SW 1271 (cell line): ENCODE measurements at regions not wholly inside any gene's neighbourhood (a gene's known extent, or its start where the extent isn't known, plus 50 kb on each side); places are given as distances from the start of the nearest gene placed in this dataset.
"Not testable (repeated sequence)": the region's sequence is repeated elsewhere in the genome, so short reads cannot be mapped to it uniquely, and the experiment has no call there.

Experiments
- DNase-seq, 2 experiments: peaks; one replicate each; lab custom pipeline; 2025; lab: John Stamatoyannopoulos, UW

DNA sequence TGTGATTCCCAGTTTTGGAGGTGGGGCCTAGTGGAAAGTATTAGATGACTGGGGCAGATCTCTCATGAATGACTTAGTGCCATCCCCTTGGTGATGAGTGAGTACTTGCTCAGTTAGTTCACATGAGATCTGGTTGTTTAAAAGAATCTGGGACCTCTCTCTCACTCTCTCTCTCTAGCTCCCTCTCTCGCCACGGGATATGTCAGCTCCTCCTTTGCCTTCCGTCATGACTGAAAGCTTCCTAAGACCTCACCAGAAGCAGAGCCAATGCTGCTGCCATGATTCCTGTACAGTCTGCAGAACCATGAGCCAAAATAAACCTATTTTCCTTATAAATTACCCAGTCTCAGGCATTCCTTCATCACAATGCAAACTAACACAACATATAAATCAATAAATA, 176.7 kb downstream of the PRELID2 start:
- no peak for DNase-seq

DNA sequence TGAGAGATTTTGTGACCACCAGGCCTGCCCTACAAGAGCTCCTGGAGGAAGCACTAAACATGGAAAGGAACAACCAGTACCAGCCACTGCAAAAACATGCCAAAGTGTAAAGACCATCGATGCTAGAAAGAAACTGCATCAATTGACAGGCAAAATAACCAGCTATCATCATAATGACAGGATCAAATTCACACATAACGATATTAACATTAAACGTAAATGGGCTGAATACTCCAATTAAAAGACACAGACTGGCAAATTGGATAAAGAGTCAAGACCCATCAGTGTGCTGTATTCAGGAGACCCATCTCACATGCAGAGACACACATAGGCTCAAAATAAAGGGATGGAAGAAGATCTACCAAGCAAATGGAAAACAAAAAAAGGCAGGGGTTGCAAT, 182.4 kb downstream of the PRELID2 start:
- DNase-seq: not testable (repeated sequence)

DNA sequence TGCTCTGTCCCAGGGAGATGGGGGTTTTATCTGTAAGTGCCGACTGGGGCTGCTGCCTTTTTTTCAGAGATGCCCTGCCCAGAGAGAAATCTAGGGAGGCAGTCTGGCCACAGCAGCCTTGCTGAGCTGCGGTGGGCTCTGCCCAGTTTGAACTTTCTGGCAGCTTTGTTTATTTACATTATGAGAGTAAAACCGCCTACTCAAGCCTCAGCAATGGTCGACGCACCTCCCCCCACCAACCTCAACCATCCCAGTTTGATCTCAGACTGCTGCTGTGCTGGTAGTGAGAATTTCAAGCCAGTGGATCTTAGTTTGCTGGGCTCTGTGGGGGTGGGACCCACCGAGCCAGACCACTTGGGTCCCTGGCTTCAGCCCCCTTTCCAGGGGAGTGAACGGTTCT, 188.0 kb downstream of the PRELID2 start:
- not testable (repeated sequence) for DNase-seq

DNA sequence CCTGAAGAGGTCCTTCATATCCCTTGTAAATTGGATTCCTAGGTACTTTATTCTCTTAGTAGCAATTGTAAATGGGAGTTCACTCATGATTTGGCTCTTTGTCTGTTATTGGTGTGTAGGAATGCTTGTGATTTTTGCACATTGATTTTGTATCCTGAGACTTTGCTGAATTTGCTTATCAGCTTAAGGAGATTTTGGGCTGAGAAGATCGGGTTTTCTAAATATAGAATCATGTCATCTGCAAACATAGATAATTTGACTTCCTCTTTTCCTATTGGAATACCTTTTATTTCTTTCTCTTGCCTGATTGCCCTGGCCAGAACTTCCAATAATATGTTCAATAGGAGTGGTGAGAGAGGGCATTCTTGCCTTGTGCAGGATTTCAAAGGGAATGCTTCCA, 191.9 kb downstream of the PRELID2 start:
- DNase-seq: not testable (repeated sequence)

GRCh38 chr5:145637396-145637795, 197.7 kb downstream of the PRELID2 start:
- no peak for DNase-seq

GRCh38 chr5:145636371-145636770, 198.8 kb downstream of the PRELID2 start:
- DNase-seq: no peak

DNA sequence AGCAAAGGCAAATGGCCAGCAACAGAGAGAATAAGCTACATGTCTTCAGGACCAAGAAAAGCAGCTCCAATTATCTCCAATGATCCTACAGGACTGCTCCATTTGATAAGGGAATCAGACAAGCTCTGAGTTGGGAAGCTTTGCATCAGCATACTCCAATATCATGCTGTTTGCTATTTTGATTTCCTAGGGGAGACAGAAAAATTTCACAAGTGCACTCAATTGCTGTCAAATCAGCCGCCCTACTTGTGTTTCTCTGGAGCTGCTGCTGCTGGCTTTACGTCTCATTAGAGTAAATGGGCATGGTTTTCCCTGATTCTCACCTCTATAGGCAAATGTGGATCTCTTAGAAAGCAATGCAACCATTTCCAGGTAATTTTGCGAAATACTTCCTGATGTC, 201.7 kb downstream of the PRELID2 start:
- no peak for DNase-seq

DNA sequence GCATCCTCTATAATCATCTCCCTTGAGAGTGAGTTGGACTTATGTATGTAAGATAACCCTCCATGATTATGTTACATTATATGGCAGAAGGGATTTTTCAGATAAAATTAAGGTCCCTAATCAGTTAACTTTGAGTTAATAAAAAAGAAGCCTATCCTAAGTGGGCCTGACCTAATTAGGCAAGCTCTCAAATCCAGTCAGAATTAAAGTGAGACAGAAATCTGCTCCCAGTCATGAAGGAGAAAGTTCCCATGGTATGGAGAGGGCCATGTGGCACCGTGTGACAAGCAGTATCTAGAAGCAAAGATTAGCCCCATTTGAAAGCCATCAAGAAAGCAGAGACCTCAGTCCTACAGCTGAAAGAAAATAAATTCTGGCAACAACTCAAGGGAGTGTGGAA, 202.4 kb downstream of the PRELID2 start:
- no peak for DNase-seq

GRCh38 chr5:145629047-145629446, 206.1 kb downstream of the PRELID2 start:
- DNase-seq: no peak

- DNase-seq: no peak
Observed at GRCh38 chr5:145628525-145628924, 206.6 kb downstream of the PRELID2 start.

DNA sequence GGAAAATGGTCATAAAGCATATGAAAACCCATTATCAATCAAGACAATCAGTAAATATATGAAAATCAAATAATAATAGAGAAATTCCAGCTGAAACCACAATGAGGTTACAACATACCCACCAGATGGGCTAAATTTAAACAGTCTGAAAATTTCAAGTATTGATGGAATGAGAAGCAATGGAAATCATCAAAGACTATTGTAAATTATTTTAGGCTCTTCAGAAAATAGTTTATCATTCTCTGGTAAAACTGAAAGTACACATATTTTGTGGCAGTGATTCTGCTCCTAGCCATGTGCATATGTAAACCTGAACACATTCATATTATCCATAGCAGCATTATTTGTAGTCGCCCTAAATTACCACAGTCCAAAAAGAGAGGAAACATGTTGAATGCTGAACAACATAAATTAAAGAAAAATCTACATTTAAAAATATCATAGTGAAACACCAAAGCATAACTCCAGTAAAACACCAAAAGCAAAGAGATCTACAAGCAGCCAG, 215.3 kb downstream of the PRELID2 start:
- no peak for DNase-seq

- DNase-seq: not testable (repeated sequence)
Observed at GRCh38 chr5:145616739-145617138, 218.4 kb downstream of the PRELID2 start.

DNA sequence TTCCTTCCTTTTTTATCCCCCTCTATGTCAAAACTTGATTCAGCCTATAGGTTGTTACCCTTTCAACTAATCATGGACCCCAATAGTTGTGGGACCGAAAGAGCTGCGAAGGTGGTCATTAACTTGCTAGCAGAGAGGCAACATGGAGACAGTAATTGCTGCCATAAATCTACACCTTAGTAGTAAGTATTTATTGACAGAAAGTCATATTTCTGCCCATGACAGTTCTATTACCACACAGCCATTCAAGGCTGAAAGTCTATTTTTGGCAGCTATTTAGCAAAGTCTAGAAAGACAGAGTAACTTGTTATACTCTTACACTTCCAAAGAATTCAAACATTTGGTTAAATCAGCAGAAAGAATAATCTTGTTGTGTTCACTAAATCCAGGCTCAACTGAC, 236.2 kb downstream of the PRELID2 start:
- DNase-seq: no peak

- DNase-seq: no peak
Observed at GRCh38 chr5:145598184-145598583, 237.0 kb downstream of the PRELID2 start.

DNA sequence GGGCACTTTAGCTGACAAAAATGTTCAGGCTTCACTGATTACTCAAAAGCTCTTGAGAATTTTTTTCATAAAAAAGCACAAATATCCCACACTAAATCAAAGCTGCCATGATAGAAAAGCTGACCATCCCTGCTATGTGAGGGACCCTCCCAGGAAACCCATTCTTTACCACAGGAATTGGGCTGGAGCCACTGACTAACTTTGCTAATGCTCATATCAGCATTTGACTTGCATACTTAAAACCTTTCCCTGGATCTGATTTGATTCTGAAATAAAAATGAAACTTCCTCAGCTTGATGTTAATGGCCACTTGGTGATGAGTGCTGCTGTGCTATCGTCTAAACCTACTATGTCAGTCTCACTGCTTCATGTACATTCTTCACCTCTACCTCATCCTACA, 243.6 kb downstream of the PRELID2 start:
- DNase-seq: no peak

DNA sequence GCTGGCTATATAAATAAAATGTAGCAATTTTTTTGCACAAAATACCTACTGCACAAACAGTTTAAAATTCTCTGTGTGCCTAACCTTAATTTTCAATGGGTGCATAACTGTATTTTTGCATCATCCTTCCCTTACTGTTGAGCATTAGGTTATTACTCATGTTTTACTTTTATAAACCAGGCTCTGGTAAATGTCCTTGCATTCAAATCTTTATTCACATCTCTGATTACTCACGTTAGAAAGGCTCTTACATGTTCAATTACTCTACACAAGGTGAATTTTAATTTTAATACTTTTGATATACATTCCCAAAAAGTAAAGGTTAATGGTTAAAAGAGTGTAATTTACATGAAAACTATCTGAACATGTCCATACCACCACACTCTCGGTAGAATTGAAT, 246.1 kb downstream of the PRELID2 start:
- no peak for DNase-seq

GRCh38 chr5:145588558-145588957, 246.6 kb downstream of the PRELID2 start:
- DNase-seq: no peak

DNA sequence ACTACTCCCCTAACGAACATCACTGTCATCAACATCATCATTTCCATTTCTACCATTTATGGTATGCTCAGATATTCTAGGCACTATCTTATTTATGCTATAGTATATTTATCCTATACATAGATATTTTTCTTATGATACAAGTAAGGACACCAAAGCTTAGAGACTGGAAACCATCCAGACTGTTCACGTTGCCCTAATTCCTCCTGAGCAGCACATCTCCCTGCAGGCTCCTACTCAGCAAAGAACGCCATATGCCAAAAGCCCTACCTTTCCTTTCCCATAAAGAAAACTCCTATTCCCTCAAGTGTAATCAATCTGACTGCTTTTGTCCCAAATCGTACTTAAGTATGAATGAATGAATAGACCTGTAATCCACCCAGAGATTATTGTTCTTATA, 247.0 kb downstream of the PRELID2 start:
- DNase-seq: no peak

DNA sequence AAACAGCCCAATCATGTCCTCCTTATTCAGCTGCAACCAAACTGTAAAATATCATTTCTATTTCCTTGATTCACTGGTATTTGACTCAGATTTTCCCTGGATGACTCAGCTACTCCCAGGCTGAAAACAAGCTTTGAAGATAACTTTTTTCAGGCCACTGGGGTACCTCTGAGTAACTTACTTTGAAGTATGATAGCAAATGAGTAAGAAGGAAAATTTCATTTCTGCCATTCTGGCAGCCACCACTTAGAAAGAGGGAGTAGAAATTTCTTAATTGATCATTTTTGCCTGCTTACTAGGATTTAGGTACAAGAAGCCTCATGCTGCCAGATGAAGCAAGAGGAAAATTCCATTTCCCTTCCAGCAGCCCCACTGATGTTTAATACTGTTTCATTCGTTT, 247.4 kb downstream of the PRELID2 start:
- DNase-seq: peak; percentile 17 to 43

DNA sequence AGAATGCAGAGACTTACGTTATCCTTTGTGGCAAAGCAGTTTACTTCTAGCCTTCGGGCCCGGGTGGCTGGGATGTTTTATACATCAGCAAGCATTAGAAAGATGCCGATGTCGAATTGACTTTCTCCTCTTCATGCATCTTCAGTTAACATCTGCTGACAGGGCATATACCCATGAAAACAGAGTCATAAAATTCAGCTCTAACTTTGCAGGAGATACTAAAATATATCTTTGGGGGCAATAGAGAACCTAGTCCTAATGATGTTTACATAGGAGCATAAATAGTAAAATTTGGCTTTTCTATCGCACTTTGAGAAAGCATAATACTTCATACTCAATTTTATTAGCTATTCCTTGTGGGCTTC, 247.9 kb downstream of the PRELID2 start:
- DNase-seq: no peak

DNA sequence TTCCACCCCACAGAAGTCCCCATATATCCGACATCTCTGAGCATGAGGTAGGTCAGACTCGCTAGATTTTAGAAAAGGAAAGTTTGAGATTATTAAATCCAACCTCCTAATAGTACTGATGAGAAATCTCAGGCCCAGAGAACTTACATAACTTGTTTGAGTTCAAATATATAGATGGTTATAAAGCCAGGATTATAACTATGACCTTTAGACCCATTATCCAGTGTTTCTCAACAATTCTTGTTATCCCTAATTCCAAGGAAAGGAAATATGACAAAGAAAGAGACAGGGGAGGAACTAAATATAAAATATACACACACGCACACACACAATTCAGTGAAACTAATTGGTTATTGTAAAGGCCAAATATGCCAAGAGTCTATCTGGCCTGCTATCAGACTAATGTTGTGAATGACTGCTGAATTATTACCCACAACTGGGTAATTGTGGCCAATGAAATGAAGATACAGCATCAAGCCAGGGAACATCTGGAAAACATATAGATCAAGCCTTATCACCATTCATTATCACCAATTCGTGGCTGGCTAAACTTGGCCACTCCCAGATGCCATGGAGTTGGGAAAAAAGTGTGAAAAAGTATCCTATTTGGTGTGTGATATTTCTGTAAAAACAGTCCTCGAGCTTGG, 248.4 kb downstream of the PRELID2 start:
- no peak for DNase-seq

DNA sequence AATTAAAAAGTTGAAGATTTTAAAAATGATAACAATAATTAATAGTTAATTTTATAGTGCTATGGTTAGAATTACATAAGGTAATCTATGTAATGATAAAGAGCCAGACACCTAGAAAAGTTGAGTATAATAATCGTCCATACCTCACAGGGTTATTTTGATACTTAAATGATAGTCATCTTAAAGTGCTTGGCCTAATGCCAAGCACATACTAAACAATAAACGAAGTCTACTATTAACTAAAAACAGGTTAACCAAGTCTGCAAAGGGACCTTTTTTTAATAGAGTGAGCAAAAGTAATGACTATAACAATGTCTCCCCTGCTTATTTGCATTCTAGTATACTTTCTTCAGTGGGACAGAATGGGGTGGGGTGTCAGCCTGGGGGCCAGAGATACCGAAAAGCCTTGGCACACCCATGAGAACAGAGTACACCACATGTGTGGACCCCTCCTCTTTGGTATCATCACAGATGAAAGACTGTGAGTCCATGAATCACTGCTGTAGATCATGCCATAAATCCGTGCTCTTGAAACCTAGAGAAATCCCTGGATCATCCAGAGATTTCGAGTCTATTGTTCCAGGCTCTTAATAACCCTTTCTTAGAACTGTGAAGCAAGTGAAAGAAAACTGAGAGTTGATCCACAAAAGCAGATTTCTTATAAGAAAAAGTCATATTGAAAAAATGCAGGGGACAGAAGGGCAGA, 249.5 kb downstream of the PRELID2 start:
- DNase-seq: no peak

- no peak for DNase-seq
Observed at GRCh38 chr5:145579301-145579700, 255.8 kb downstream of the PRELID2 start.
